HG03025 (cell line): ENCODE measurements at regions not wholly inside any gene's neighbourhood (a gene's known extent, or its start where the extent isn't known, plus 50 kb on each side); places are given as distances from the start of the nearest gene placed in this dataset.

ENCODE experiments used
- ATAC-seq: cut with Tn5 transposase; IDR thresholded peaks from one replicate; pipeline ENCODE4 v1.9.1; 2021; ENCODE audit warnings: mild to moderate bottlenecking, moderate library complexity; ENCODE audit not compliant: unreplicated experiment, low FRiP score

GRCh38 chr9:89787595-89787994 is 182.8 kb downstream of the GADD45G start:
- ATAC-seq: no peak

GRCh38 chr9:89788434-89788833 is 183.6 kb downstream of the GADD45G start:
- no peak for ATAC-seq

GRCh38 chr9:89789922-89790510 is 185.2 kb downstream of the GADD45G start:
- ATAC-seq: no peak

- no peak for ATAC-seq
These were observed 185.8 kb downstream of the GADD45G start for GRCh38 chr9:89790542-89791109.

- ATAC-seq: no peak
These were observed 186.9 kb downstream of the GADD45G start for GRCh38 chr9:89791754-89792153.

GRCh38 chr9:89792189-89793123 is 187.6 kb downstream of the GADD45G start:
- ATAC-seq: no peak

- no peak for ATAC-seq
These were observed 188.3 kb downstream of the GADD45G start for GRCh38 chr9:89793124-89793495.

GRCh38 chr9:89793551-89793950 is 188.7 kb downstream of the GADD45G start:
- no peak for ATAC-seq

- no peak for ATAC-seq
These were observed 190.1 kb downstream of the GADD45G start for GRCh38 chr9:89794918-89795317.

GRCh38 chr9:89795538-89796195 is 190.9 kb downstream of the GADD45G start:
- no peak for ATAC-seq

GRCh38 chr9:89796606-89797005 is 191.8 kb downstream of the GADD45G start:
- no peak for ATAC-seq

- no peak for ATAC-seq
These were observed 192.4 kb downstream of the GADD45G start for GRCh38 chr9:89797255-89797654.

- ATAC-seq: no peak
These were observed 193.2 kb downstream of the GADD45G start for GRCh38 chr9:89797937-89798455.

- no peak for ATAC-seq
These were observed 193.8 kb downstream of the GADD45G start for GRCh38 chr9:89798547-89799120.

- ATAC-seq: no peak
These were observed 194.4 kb downstream of the GADD45G start for GRCh38 chr9:89799221-89799620.

GRCh38 chr9:89799766-89800165 is 195.0 kb downstream of the GADD45G start:
- ATAC-seq: no peak

- ATAC-seq: no peak
These were observed 196.5 kb downstream of the GADD45G start for GRCh38 chr9:89801341-89801740.

GRCh38 chr9:89801742-89802670 is 197.2 kb downstream of the GADD45G start:
- no peak for ATAC-seq

GRCh38 chr9:89802781-89803355 is 198.1 kb downstream of the GADD45G start:
- ATAC-seq: no peak
